Astrocyte (in vitro differentiated cells and primary cell): ENCODE measurements at regions not wholly inside any gene's neighbourhood (a gene's known extent, or its start where the extent isn't known, plus 50 kb on each side); places are given as distances from the start of the nearest gene placed in this dataset.

ENCODE experiments used
- EZH2 ChIP-seq: IDR thresholded peaks from 2 replicates; pipeline ENCODE4 v1.6.1; 2012; ENCODE audit warnings: mild to moderate bottlenecking, low read length, inconsistent platforms; ENCODE audit not compliant: insufficient read depth
- TF ChIP-seq, protein P1 (sequence below): IDR thresholded peaks from 2 replicates; pipeline ENCODE4 v1.5.1; 2011; ENCODE audit warnings: low read depth, mild to moderate bottlenecking, inconsistent platforms, low read length, moderate library complexity; ENCODE audit not compliant: insufficient read depth

DNA sequence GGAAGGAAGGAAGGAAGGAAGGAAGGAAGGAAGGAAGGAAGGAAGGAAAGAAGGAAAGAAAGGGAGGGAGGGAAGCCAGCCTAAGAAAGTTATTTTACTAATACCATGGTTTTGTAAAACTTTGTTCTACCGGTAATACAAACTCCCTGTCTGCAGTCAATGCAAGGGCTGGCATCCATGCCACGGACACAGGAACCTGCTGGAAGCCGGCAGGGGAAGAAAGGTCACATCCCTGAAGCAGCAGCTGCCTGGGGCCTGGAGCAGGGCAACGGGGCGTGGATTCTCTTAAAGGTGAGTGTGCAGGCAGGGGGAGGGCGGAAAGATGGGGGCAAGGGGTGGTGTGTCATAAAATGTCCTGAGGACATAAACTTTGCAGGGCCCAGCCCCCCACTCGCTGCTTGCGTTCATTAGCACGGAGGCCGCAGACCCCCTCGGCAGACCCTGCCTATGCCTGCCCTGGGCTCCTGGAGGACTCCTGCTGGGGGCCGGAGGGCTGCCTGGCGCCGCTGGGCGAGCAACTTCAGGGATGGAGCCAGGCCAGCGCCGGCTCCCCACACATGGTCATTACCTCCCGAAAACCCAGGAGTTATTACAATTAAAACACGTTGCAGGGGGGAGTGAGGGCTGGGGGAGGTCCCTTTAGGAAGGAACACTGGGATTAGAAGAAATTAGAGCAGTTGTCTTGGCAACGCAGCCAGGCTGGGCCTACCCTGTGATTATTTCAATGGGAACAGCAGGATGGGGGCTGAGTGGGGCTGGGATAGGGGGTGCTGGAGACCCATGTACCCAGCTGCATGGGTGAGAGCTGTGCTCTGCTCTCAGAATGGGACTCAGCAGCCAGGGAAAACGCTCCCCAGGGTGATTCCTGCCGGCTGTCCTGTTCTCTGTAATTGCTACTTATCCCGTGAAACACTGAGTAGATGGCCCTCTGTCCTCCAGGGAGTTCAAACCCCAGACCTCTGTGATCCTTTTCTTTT is 257.9 kb downstream of the SOX9 start:
- TF ChIP-seq, protein P1, sequence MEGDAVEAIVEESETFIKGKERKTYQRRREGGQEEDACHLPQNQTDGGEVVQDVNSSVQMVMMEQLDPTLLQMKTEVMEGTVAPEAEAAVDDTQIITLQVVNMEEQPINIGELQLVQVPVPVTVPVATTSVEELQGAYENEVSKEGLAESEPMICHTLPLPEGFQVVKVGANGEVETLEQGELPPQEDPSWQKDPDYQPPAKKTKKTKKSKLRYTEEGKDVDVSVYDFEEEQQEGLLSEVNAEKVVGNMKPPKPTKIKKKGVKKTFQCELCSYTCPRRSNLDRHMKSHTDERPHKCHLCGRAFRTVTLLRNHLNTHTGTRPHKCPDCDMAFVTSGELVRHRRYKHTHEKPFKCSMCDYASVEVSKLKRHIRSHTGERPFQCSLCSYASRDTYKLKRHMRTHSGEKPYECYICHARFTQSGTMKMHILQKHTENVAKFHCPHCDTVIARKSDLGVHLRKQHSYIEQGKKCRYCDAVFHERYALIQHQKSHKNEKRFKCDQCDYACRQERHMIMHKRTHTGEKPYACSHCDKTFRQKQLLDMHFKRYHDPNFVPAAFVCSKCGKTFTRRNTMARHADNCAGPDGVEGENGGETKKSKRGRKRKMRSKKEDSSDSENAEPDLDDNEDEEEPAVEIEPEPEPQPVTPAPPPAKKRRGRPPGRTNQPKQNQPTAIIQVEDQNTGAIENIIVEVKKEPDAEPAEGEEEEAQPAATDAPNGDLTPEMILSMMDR = no peak
- TF ChIP-seq EZH2 = no peak
